OCI-LY7 (cell line): ENCODE measurements at regions not wholly inside any gene's neighbourhood (a gene's known extent, or its start where the extent isn't known, plus 50 kb on each side); places are given as distances from the start of the nearest gene placed in this dataset.

ENCODE experiments used
- BruUV-seq: library from RNA; stranded (reverse); fragments of 400-500 nt; replicated peaks from 2 replicates; lab custom pipeline; 2021; lab: Mats Ljungman, UMichigan
- CTCF ChIA-PET: fragments of 300-600 bp; sonication (Branson Sonifier 250); formaldehyde crosslinking; loops from one replicate; lab custom pipeline; 2022; ENCODE audit warnings: antibody characterized with exemption; ENCODE audit not compliant: unreplicated experiment; lab: Charles Lee
- POLR2A ChIA-PET: fragments of 300-600 bp; sonication (Branson Sonifier 250); formaldehyde crosslinking; loops from one replicate; lab custom pipeline; 2022; ENCODE audit warnings: antibody characterized with exemption; lab: Charles Lee
- DNase-seq: peaks from one replicate; pipeline ENCODE4 v3.0.0-alpha.2; 2015; ENCODE audit warnings: low spot score
- H2AFZ ChIP-seq: fragments of 200-600 bp; sonication (generic), shearing (Covaris generic); 2 replicates; pipeline ENCODE4 v1.6.1; 2014; ENCODE audit warnings: mild to moderate bottlenecking, antibody characterized with exemption, low read length, moderate library complexity
- H3K27ac ChIP-seq: fragments of 200-600 bp; sonication (generic); 2 replicates; pipeline ENCODE4 v1.5.1; 2014; ENCODE audit warnings: mixed run types, low read depth, mild to moderate bottlenecking, moderate library complexity, low read length, inconsistent platforms; ENCODE audit not compliant: poor library complexity, severe bottlenecking
- H3K36me3 ChIP-seq: fragments of 200-600 bp; sonication (generic); 2 replicates; pipeline ENCODE4 v1.6.1; 2014; ENCODE audit warnings: mild to moderate bottlenecking, antibody characterized with exemption, low read length, moderate library complexity, mixed read lengths; ENCODE audit not compliant: insufficient read depth
- H3K4me1 ChIP-seq: fragments of 200-600 bp; sonication (generic); 2 replicates; pipeline ENCODE4 v1.5.1; 2014; ENCODE audit warnings: mild to moderate bottlenecking, low read length; ENCODE audit not compliant: insufficient read depth, poor library complexity, severe bottlenecking
- H3K4me2 ChIP-seq: fragments of 200-600 bp; sonication (generic); 2 replicates; pipeline ENCODE4 v1.6.1; 2014; ENCODE audit warnings: mild to moderate bottlenecking, low read length
- H3K4me3 ChIP-seq: fragments of 200-600 bp; sonication (generic); 2 replicates; pipeline ENCODE4 v1.5.1; 2014; ENCODE audit warnings: mild to moderate bottlenecking, low read depth, low read length; ENCODE audit not compliant: poor library complexity, severe bottlenecking
- H3K79me2 ChIP-seq: fragments of 200-600 bp; sonication (generic); 2 replicates; pipeline ENCODE4 v1.6.1; 2016; ENCODE audit warnings: low read depth, mild to moderate bottlenecking, low read length, moderate library complexity, mixed read lengths; ENCODE audit not compliant: insufficient read depth
- H3K9me2 ChIP-seq: fragments of 200-600 bp; sonication (generic); 2 replicates; pipeline ENCODE4 v1.6.1; 2016; ENCODE audit warnings: mild to moderate bottlenecking, low read length, mixed read lengths; ENCODE audit not compliant: insufficient read depth
- H3K9me3 ChIP-seq: fragments of 200-600 bp; sonication (generic); 2 replicates; pipeline ENCODE4 v1.6.1; 2014; ENCODE audit warnings: mild to moderate bottlenecking, mixed run types, low read length, mixed read lengths
- H4K20me1 ChIP-seq: fragments of 200-600 bp; sonication (generic); 2 replicates; pipeline ENCODE4 v1.6.1; 2014; ENCODE audit warnings: mild to moderate bottlenecking, antibody characterized with exemption, low read length, moderate library complexity, mixed read lengths; ENCODE audit not compliant: insufficient read depth
- CTCF ChIP-seq: fragments of 200-600 bp; sonication (generic); conservative IDR thresholded peaks from 2 replicates; pipeline ENCODE4 v1.5.1; 2014; ENCODE audit warnings: mild to moderate bottlenecking, antibody characterized with exemption, low read length, moderate library complexity, mixed read lengths
- EZH2phosphoT487 ChIP-seq: fragments of 200-600 bp; sonication (generic); IDR thresholded peaks from 2 replicates; pipeline ENCODE4 v1.6.1; 2018; ENCODE audit warnings: low read depth, borderline replicate concordance, mild to moderate bottlenecking, mixed run types, antibody characterized with exemption, low read length, moderate library complexity, mixed read lengths
- intact Hi-C: fragments of 100-400 bp; cut with micrococcal nuclease; formaldehyde crosslinking; loops from one replicate; pipeline ENCODE4 v1.10.0; 2022; ENCODE audit not compliant: unreplicated experiment

GRCh38 chr13:102930566-102930965, 84.7 kb downstream of the ERCC5 start:
- H3K4me3 ChIP-seq, result no peak overlapping the region
- H3K4me2 ChIP-seq, result no peak overlapping the region
- H3K9me2 ChIP-seq, result no peaks in the 10 kb centered on the region
- CTCF ChIA-PET, result no interaction called here
- no peaks in the 10 kb centered on the region for H4K20me1 ChIP-seq
- H3K79me2 ChIP-seq, result no peaks in the 10 kb centered on the region
- no peak for DNase-seq
- POLR2A ChIA-PET, result no interaction called here
- intact Hi-C loops, result no loop called here
- H2AFZ ChIP-seq, result peak overlapping the region; percentile 41; the same call in 1 of the 2 replicates
- no peak overlapping the region for H3K27ac ChIP-seq
- TF ChIP-seq CTCF, result no peak
- no peak for TF ChIP-seq EZH2phosphoT487
- peaks cover 26% of the 10 kb centered on the region for H3K4me1 ChIP-seq
- no peaks in the 10 kb centered on the region; the same call in 1 of the 2 replicates for H3K36me3 ChIP-seq
- H3K9me3 ChIP-seq, result peaks cover 1% of the 10 kb centered on the region; the same call in 1 of the 2 replicates
- BruUV-seq, result no TSS peak

DNA sequence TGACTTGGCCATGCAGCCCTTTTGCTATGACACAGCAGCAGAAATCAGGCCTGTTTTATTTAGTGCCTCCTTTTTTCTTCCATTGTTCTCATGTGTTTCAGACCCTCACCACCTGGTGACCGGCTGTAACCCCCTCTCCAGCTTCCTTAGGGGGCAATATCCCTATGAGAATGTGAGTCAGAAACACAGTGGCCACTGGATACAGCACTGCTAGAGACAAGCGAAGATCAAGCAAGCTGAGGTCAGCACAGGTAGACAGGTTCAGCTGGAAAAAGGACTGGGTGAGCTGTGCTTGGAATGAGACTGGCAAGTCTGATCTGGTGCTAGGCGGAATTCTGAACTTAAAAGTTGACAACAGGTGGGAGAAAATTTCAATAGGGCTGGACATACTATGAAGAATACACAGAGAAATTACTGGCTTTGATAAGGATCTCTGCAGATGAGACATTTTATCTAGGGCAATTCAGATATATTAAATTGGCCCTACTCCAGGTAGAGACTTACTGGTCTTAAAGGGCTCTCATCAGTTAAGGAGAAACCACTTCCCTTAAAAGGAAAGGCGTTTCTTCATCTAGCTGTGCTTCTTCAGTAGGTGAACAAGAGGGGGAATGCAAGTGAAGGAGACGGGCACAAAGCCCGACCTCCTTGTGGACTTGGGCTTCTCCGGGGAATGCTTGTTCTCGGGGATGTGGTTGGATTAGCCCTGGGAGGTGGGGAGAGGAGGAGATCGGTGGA, 83.3 kb downstream of the ERCC5 start:
- BruUV-seq, result no TSS peak
- H3K9me3 ChIP-seq, result peaks cover 5% of the 10 kb centered on the region; the same call in 1 of the 2 replicates
- no peak for DNase-seq
- no peaks in the 10 kb centered on the region; the same call in 1 of the 2 replicates for H3K36me3 ChIP-seq
- TF ChIP-seq CTCF (no peak), EZH2phosphoT487 (no peak)
- H3K4me2 ChIP-seq, result no peak overlapping the region
- POLR2A ChIA-PET, result no interaction called here
- no peak overlapping the region for H2AFZ ChIP-seq
- CTCF ChIA-PET, result no interaction called here
- H4K20me1 ChIP-seq, result no peaks in the 10 kb centered on the region
- H3K9me2 ChIP-seq, result no peaks in the 10 kb centered on the region
- H3K4me3 ChIP-seq, result no peak overlapping the region
- no peak overlapping the region for H3K27ac ChIP-seq
- no peaks in the 10 kb centered on the region for H3K79me2 ChIP-seq
- peaks cover 17% of the 10 kb centered on the region for H3K4me1 ChIP-seq
- intact Hi-C loops, result no loop called here
